Neural cell (in vitro differentiated cells): ENCODE measurements at regions not wholly inside any gene's neighbourhood (a gene's known extent, or its start where the extent isn't known, plus 50 kb on each side); places are given as distances from the start of the nearest gene placed in this dataset.

Experiments used
- H2AFZ ChIP-seq: fragments of 200-600, 300-800 bp; sonication (generic), shearing (Covaris generic); 2 replicates; pipeline ENCODE4 v1.6.0; 2014; ENCODE audit warnings: low read depth, mild to moderate bottlenecking, antibody characterized with exemption, low read length, moderate library complexity
- H3F3A ChIP-seq: fragments of 200-600 bp; shearing (Covaris generic); 2 replicates; pipeline ENCODE4 v1.6.1; 2016; ENCODE audit warnings: mild to moderate bottlenecking, moderate library complexity, mixed read lengths, antibody characterized with exemption, low read length; ENCODE audit not compliant: insufficient read depth, poor library complexity, severe bottlenecking
- H3K27ac ChIP-seq: fragments of 200-600, 300-800 bp; sonication (generic), shearing (Covaris generic); 2 replicates; pipeline ENCODE4 v1.5.1; 2014; ENCODE audit warnings: mild to moderate bottlenecking, low read length, moderate library complexity
- H3K27me3 ChIP-seq: fragments of 300-800, 200-600 bp; sonication (generic), shearing (Covaris generic); 2 replicates; pipeline ENCODE4 v1.6.0; 2014; ENCODE audit warnings: mild to moderate bottlenecking, low read depth, low read length, moderate library complexity; ENCODE audit not compliant: insufficient read depth
- H3K36me3 ChIP-seq: fragments of 300-800, 200-600 bp; sonication (generic), shearing (Covaris generic); 2 replicates; pipeline ENCODE4 v1.5.1; 2014; ENCODE audit warnings: mild to moderate bottlenecking, antibody characterized with exemption, low read length, moderate library complexity; ENCODE audit not compliant: insufficient read depth
- H3K4me2 ChIP-seq: fragments of 300-800, 200-600 bp; sonication (generic), shearing (Covaris generic); 2 replicates; pipeline ENCODE4 v1.6.0; 2014; ENCODE audit warnings: mild to moderate bottlenecking, low read length
- H3K4me3 ChIP-seq: fragments of 300-800, 200-600 bp; sonication (generic), shearing (Covaris generic); 2 replicates; pipeline ENCODE4 v1.5.1; 2014; ENCODE audit warnings: mild to moderate bottlenecking, low read length, moderate library complexity
- H3K79me2 ChIP-seq: fragments of 200-600 bp; shearing (Covaris generic); replicated peaks from 2 replicates; pipeline ENCODE4 v1.6.0; 2014; ENCODE audit warnings: mild to moderate bottlenecking, low read length, moderate library complexity; ENCODE audit not compliant: insufficient read depth
- H3K9ac ChIP-seq: fragments of 300-800, 200-600 bp; sonication (generic), shearing (Covaris generic); 2 replicates; pipeline ENCODE4 v1.6.1; 2016; ENCODE audit warnings: mild to moderate bottlenecking, low read length, mixed read lengths
- H3K9me2 ChIP-seq: fragments of 200-600 bp; shearing (Covaris generic); 2 replicates; pipeline ENCODE4 v1.6.1; 2016; ENCODE audit warnings: mild to moderate bottlenecking, low read length, mixed read lengths; ENCODE audit not compliant: insufficient read depth
- H3K9me3 ChIP-seq: fragments of 200-600, 300-800 bp; sonication (generic), shearing (Covaris generic); 2 replicates; pipeline ENCODE4 v1.6.1; 2016; ENCODE audit warnings: mild to moderate bottlenecking, mixed run types, low read length, moderate library complexity, mixed read lengths
- H4K20me1 ChIP-seq: fragments of 200-600 bp; shearing (Covaris generic); 2 replicates; pipeline ENCODE4 v1.6.1; 2016; ENCODE audit warnings: mild to moderate bottlenecking, mixed run types; ENCODE audit not compliant: insufficient read depth
- CTCF ChIP-seq: fragments of 450-650 bp; IDR thresholded peaks from 2 replicates; pipeline ENCODE4 v1.5.1; 2014; ENCODE audit warnings: antibody characterized with exemption, mild to moderate bottlenecking, moderate library complexity; ENCODE audit not compliant: poor library complexity, severe bottlenecking
- EP300 ChIP-seq: fragments of 450-650 bp; conservative IDR thresholded peaks from 2 replicates; pipeline ENCODE4 v1.6.1; 2014; ENCODE audit warnings: antibody characterized with exemption, mild to moderate bottlenecking, moderate library complexity; ENCODE audit not compliant: poor library complexity, severe bottlenecking
- EZH2 ChIP-seq: fragments of 200-600, 300-800 bp; shearing (Covaris generic), sonication (generic); IDR thresholded peaks from 2 replicates; pipeline ENCODE4 v1.6.1; 2014; ENCODE audit warnings: antibody characterized with exemption, low read length, borderline replicate concordance, mild to moderate bottlenecking; ENCODE audit not compliant: insufficient read depth, poor library complexity, severe bottlenecking
- MXI1 ChIP-seq: fragments of 450-650 bp; conservative IDR thresholded peaks from 2 replicates; pipeline ENCODE4 v1.6.1; 2014; ENCODE audit warnings: antibody characterized with exemption, mild to moderate bottlenecking; ENCODE audit not compliant: poor library complexity, severe bottlenecking
- POLR2AphosphoS5 ChIP-seq: IDR thresholded peaks from 2 replicates; pipeline ENCODE4 v1.6.1; 2012
- RAD21 ChIP-seq: fragments of 450-650 bp; conservative IDR thresholded peaks from 2 replicates; pipeline ENCODE4 v1.6.1; 2014; ENCODE audit warnings: antibody characterized with exemption, mild to moderate bottlenecking, moderate library complexity
- REST ChIP-seq: IDR thresholded peaks from 2 replicates; pipeline ENCODE4 v1.6.1; 2012; ENCODE audit warnings: borderline replicate concordance
- SMC3 ChIP-seq: fragments of 450-650 bp; conservative IDR thresholded peaks from 2 replicates; pipeline ENCODE4 v1.6.1; 2014; ENCODE audit warnings: antibody characterized with exemption, mild to moderate bottlenecking, moderate library complexity; ENCODE audit not compliant: poor library complexity
- TAF1 ChIP-seq: IDR thresholded peaks from 2 replicates; pipeline ENCODE4 v1.6.1; 2012; ENCODE audit warnings: low read depth

GRCh38 chr13:22041741-22042140 is 370.9 kb downstream of the FGF9 start:
- Histone ChIP-seq H3K79me2 (no peaks in the 10 kb centered on the region), H3K9me2 (no peaks in the 10 kb centered on the region), H3K36me3 (no peaks in the 10 kb centered on the region), H3K27me3 (no peaks in the 10 kb centered on the region), H3K4me2 (no peak overlapping the region), H4K20me1 (no peaks in the 10 kb centered on the region), H3K4me3 (no peak overlapping the region), H2AFZ (no peak overlapping the region), H3F3A (no peaks in the 10 kb centered on the region), H3K9ac (no peak overlapping the region), H3K27ac (no peak overlapping the region), H3K9me3 (no peaks in the 10 kb centered on the region)
- TF ChIP-seq TAF1 (no peak), REST (no peak), RAD21 (no peak), CTCF (no peak), EP300 (no peak), EZH2 (no peak), MXI1 (no peak), SMC3 (no peak), POLR2AphosphoS5 (no peak)

- H3K27me3 ChIP-seq: no peaks in the 10 kb centered on the region
- TF ChIP-seq CTCF: no peak
- no peak for TF ChIP-seq REST
- TF ChIP-seq TAF1: no peak
- TF ChIP-seq POLR2AphosphoS5: no peak
- TF ChIP-seq RAD21: no peak
- TF ChIP-seq SMC3: no peak
- no peak for TF ChIP-seq MXI1
- no peak for TF ChIP-seq EZH2
- TF ChIP-seq EP300: no peak
- no peaks in the 10 kb centered on the region for H3K9me2 ChIP-seq
- H4K20me1 ChIP-seq: no peaks in the 10 kb centered on the region
- H3K27ac ChIP-seq: no peak overlapping the region
- no peaks in the 10 kb centered on the region for H3F3A ChIP-seq
- no peak overlapping the region for H3K9ac ChIP-seq
- H2AFZ ChIP-seq: no peak overlapping the region
- no peak overlapping the region for H3K4me2 ChIP-seq
- no peaks in the 10 kb centered on the region for H3K79me2 ChIP-seq
- H3K9me3 ChIP-seq: no peaks in the 10 kb centered on the region
- H3K4me3 ChIP-seq: no peak overlapping the region
- H3K36me3 ChIP-seq: no peaks in the 10 kb centered on the region
These were observed 376.4 kb downstream of the FGF9 start for GRCh38 chr13:22047082-22047784.
